ENCODE measurements at regions not wholly inside any gene's neighbourhood (a gene's known extent, or its start where the extent isn't known, plus 50 kb on each side); places are given as distances from the start of the nearest gene placed in this dataset.
A peak's percentile ranks its signal among the peaks of the same experiment; 100 is the strongest.
"Not testable (repeated sequence)": the region's sequence is repeated elsewhere in the genome, so short reads cannot be mapped to it uniquely, and the experiment has no call there.

DNA sequence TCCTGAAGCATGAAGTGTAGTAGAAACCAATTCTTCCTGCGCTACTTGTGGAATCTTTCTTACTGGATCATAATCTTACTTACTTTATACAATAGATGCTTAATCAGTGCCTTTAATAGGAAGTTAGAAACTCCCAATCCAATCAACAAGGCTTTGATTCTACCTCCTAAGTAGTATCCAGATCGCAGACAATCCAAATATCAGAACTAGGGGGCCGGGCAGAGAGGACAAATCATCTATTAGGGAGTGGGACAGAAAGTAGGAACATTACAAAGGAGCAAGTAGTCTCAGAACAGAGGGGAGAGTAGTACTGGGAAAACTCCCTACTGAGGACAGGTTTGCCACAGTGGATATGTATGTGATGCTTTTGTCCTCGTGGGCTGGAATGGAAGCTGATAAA, 2901.1 kb upstream of the OR11H1 start:
- peaks cover 10% of the 10 kb centered on the region; the same call in 1 of the 3 replicates for H3K36me3 ChIP-seq (ENCODE audit: control insufficient read depth, insufficient read depth, low read length)
- DNase-seq (ENCODE audit: extremely low read depth in 1 of 4, low spot score in 3 of 4); CTCF ChIA-PET (ENCODE audit: low intra/inter-chr PET ratio); intact Hi-C loops (cut with micrococcal nuclease); FAIRE-seq; H3K27ac ChIP-seq (ENCODE audit: extremely low read depth, low read depth, low read length); ATAC-seq; H3K27me3 ChIP-seq (ENCODE audit: control insufficient read depth in 2 of 2, insufficient read depth in 2 of 2, low read length in 2 of 2); H3K4me1 ChIP-seq (replicated peaks in 1 of 2; ENCODE audit: control insufficient read depth in 2 of 2, insufficient read depth in 2 of 2, low read length in 2 of 2); POLR2A ChIA-PET; H3K79me2 ChIP-seq (ENCODE audit: control insufficient read depth, insufficient read depth, low read length); H3K9me3 ChIP-seq (replicated peaks; ENCODE audit: control insufficient read depth, insufficient read depth, low read depth, low read length); H3K9me1 ChIP-seq (ENCODE audit: control insufficient read depth, insufficient read depth, low read length); H2AFZ ChIP-seq (ENCODE audit: low read depth, low read length); H4K20me1 ChIP-seq (replicated peaks; ENCODE audit: control insufficient read depth, insufficient read depth, low read length); BruUV-seq (replicated peaks); H3K9ac ChIP-seq (ENCODE audit: insufficient read depth in 1 of 2, low read depth in 2 of 2, low read length in 2 of 2); H3K4me3 ChIP-seq; H3K4me2 ChIP-seq (ENCODE audit: insufficient read depth, low read length); in situ Hi-C loops (cut with MboI): not testable (repeated sequence)
- WGBS (ENCODE audit: insufficient coverage, low coverage, missing lambda C conversion rate) = 64% methylated on average over 3 of the region's 4 CpGs

DNA sequence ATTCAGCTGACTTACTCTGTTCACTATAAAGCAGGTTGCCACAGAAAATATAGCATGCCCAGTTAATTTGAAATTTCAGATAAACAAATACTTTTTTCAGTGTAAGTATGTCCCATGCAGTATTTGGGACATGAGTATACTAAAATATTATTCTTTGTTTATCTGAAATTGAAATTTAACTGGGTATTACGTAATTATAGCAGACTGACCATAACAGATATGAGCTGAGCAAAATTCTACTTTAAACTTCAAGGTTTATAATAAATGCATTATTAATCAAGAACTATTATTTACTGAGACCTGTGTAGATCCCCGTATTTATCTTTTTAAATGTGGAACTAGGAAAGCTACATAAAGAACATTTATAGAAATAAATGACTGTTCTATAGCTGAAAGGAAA, 2898.2 kb upstream of the OR11H1 start:
- H3K79me2 ChIP-seq (ENCODE audit: control insufficient read depth, insufficient read depth, low read length); H3K9ac ChIP-seq (ENCODE audit: insufficient read depth in 1 of 2, low read depth in 2 of 2, low read length in 2 of 2); H2AFZ ChIP-seq (ENCODE audit: low read depth, low read length); BruUV-seq (replicated peaks); ATAC-seq; H3K27me3 ChIP-seq (ENCODE audit: control insufficient read depth in 2 of 2, insufficient read depth in 2 of 2, low read length in 2 of 2); H3K36me3 ChIP-seq (ENCODE audit: control insufficient read depth, insufficient read depth, low read length); POLR2A ChIA-PET; in situ Hi-C loops (cut with MboI); H3K27ac ChIP-seq (ENCODE audit: extremely low read depth, low read depth, low read length); H3K9me3 ChIP-seq (replicated peaks; ENCODE audit: control insufficient read depth, insufficient read depth, low read depth, low read length); H3K9me1 ChIP-seq (ENCODE audit: control insufficient read depth, insufficient read depth, low read length); H3K4me3 ChIP-seq; H3K4me2 ChIP-seq (ENCODE audit: insufficient read depth, low read length); H4K20me1 ChIP-seq (replicated peaks; ENCODE audit: control insufficient read depth, insufficient read depth, low read length); CTCF ChIA-PET (ENCODE audit: low intra/inter-chr PET ratio); H3K4me1 ChIP-seq (replicated peaks in 1 of 2; ENCODE audit: control insufficient read depth in 2 of 2, insufficient read depth in 2 of 2, low read length in 2 of 2); FAIRE-seq; DNase-seq (ENCODE audit: extremely low read depth in 1 of 4, low spot score in 3 of 4); intact Hi-C loops (cut with micrococcal nuclease); TF ChIP-seq CEBPG (CRISPR knock-in tag; IDR thresholded peaks at IDR 0.05): not testable (repeated sequence)
- peak; percentile 60 for TF ChIP-seq CEBPB (tag; IDR thresholded peaks at IDR 0.05)
- peak in 1 of 2 experiments; percentile 58; a peak in 1 of 4 replicates for TF ChIP-seq CEBPG (tag; conservative IDR thresholded peaks at IDR 0.05 in 1 of 2, IDR thresholded peaks at IDR 0.05 in 1 of 2)
- WGBS (ENCODE audit: insufficient coverage, low coverage, missing lambda C conversion rate) = 62% methylated on average over 2 of the region's 2 CpGs
